ENCODE measurements at regions not wholly inside any gene's neighbourhood (a gene's known extent, or its start where the extent isn't known, plus 50 kb on each side); places are given as distances from the start of the nearest gene placed in this dataset.

DNA sequence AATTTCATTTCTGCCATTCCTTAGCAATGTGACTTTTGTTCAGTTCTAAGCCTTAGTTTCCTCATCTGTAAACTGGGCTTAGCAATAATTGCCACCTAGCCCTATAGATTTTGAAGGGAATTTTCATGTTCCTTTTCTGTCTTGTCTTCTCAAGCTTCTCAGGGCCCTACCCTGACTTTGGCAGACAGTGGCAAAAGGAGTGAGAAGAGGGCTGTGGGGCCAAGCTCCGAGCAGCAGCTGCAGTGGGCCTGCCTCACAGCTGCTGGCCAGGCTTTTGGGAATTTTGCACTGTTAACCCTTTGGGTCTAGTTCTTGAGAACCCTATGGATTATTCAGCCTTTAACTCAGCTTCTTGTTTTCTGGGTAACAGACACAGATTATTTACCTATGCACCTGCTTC, 67.6 kb upstream of the IGSF1 start:
- no peaks in the 10 kb centered on the region for H3K36me3 Mint-ChIP-seq
- no CpG with 5 or more reads among the region's 1 CpG for WGBS (ENCODE audit: insufficient coverage)
- H3K4me2 ChIP-seq (replicated peaks; ENCODE audit: extremely low read depth, low read length, poor library complexity, severe bottlenecking): no peak overlapping the region

GRCh38 chrX:131359611-131360010, 70.5 kb upstream of the IGSF1 start:
- Histone ChIP-seq H3K4me3 (replicated peaks in 1 of 3; ENCODE audit: low read depth in 2 of 3, low read length in 3 of 3) (no peak overlapping the region), H3K4me2 (replicated peaks; ENCODE audit: extremely low read depth, low read length, poor library complexity, severe bottlenecking) (no peak overlapping the region)

More for the DNA sequence above, 67.6 kb upstream of the IGSF1 start:
- TF ChIP-seq, protein P1, sequence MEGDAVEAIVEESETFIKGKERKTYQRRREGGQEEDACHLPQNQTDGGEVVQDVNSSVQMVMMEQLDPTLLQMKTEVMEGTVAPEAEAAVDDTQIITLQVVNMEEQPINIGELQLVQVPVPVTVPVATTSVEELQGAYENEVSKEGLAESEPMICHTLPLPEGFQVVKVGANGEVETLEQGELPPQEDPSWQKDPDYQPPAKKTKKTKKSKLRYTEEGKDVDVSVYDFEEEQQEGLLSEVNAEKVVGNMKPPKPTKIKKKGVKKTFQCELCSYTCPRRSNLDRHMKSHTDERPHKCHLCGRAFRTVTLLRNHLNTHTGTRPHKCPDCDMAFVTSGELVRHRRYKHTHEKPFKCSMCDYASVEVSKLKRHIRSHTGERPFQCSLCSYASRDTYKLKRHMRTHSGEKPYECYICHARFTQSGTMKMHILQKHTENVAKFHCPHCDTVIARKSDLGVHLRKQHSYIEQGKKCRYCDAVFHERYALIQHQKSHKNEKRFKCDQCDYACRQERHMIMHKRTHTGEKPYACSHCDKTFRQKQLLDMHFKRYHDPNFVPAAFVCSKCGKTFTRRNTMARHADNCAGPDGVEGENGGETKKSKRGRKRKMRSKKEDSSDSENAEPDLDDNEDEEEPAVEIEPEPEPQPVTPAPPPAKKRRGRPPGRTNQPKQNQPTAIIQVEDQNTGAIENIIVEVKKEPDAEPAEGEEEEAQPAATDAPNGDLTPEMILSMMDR (IDR thresholded peaks at IDR 0.05): no peak
- Histone ChIP-seq H3K79me2 (ENCODE audit: insufficient read depth, low read length) (no peaks in the 10 kb centered on the region), H3K9ac (ENCODE audit: insufficient read depth, low read length, poor library complexity, severe bottlenecking) (no peak overlapping the region), H3K27me3 (ENCODE audit: control insufficient read depth in 2 of 2, insufficient read depth in 2 of 2, low read length in 2 of 2) (no peaks in the 10 kb centered on the region), H3K4me3 (replicated peaks in 1 of 3; ENCODE audit: low read depth in 2 of 3, low read length in 3 of 3) (no peak overlapping the region), H3K36me3 (replicated peaks in 1 of 2; ENCODE audit: control insufficient read depth in 1 of 2, insufficient read depth in 2 of 2, low read length in 2 of 2) (no peaks in the 10 kb centered on the region), H2AFZ (ENCODE audit: insufficient read depth, low read depth, low read length, poor library complexity, severe bottlenecking) (no peak overlapping the region), H3K4me1 (ENCODE audit: control insufficient read depth in 1 of 2, insufficient read depth in 2 of 2, low read length in 2 of 2) (no peaks in the 10 kb centered on the region), H3K9me3 (replicated peaks in 1 of 2; ENCODE audit: control insufficient read depth in 1 of 2, insufficient read depth in 1 of 2, low read length in 2 of 2) (no peaks in the 10 kb centered on the region), H4K20me1 (ENCODE audit: insufficient read depth, low read length) (no peaks in the 10 kb centered on the region), H3K27ac (ENCODE audit: low read depth in 1 of 2, low read length in 2 of 2) (no peak overlapping the region)
- no peak overlapping the region for H3K4me3 Mint-ChIP-seq
- H3K9me3 Mint-ChIP-seq: peaks cover 0 to 2% (median 0%) of the 10 kb centered on the region in 7 donors
- no peaks in the 10 kb centered on the region for H3K4me1 Mint-ChIP-seq
- intact Hi-C loops (cut with micrococcal nuclease): no loop called here
- DNase-seq: no peak
- H3K27ac Mint-ChIP-seq: no peak overlapping the region
- H3K27me3 Mint-ChIP-seq (ENCODE audit: low read depth in 3 of 3): peaks cover 0 to 3% (median 2%) of the 10 kb centered on the region in 3 donors

More at GRCh38 chrX:131359611-131360010, 70.5 kb upstream of the IGSF1 start:
- TF ChIP-seq, protein P1 (IDR thresholded peaks at IDR 0.05): no peak
- Histone ChIP-seq H3K79me2 (ENCODE audit: insufficient read depth, low read length) (no peaks in the 10 kb centered on the region), H3K36me3 (replicated peaks in 1 of 2; ENCODE audit: control insufficient read depth in 1 of 2, insufficient read depth in 2 of 2, low read length in 2 of 2) (no peaks in the 10 kb centered on the region), H3K9me3 (replicated peaks in 1 of 2; ENCODE audit: control insufficient read depth in 1 of 2, insufficient read depth in 1 of 2, low read length in 2 of 2) (no peaks in the 10 kb centered on the region), H3K27ac (ENCODE audit: low read depth in 1 of 2, low read length in 2 of 2) (no peak overlapping the region), H3K9ac (ENCODE audit: insufficient read depth, low read length, poor library complexity, severe bottlenecking) (no peak overlapping the region), H3K27me3 (ENCODE audit: control insufficient read depth in 2 of 2, insufficient read depth in 2 of 2, low read length in 2 of 2) (no peaks in the 10 kb centered on the region), H4K20me1 (ENCODE audit: insufficient read depth, low read length) (no peaks in the 10 kb centered on the region), H2AFZ (ENCODE audit: insufficient read depth, low read depth, low read length, poor library complexity, severe bottlenecking) (no peak overlapping the region), H3K4me1 (ENCODE audit: control insufficient read depth in 1 of 2, insufficient read depth in 2 of 2, low read length in 2 of 2) (no peaks in the 10 kb centered on the region)
- no CpG with 5 or more reads among the region's 2 CpGs for WGBS (ENCODE audit: insufficient coverage)
- H3K36me3 Mint-ChIP-seq: no peaks in the 10 kb centered on the region
- intact Hi-C loops (cut with micrococcal nuclease): no loop called here
- H3K4me1 Mint-ChIP-seq: no peaks in the 10 kb centered on the region
- H3K9me3 Mint-ChIP-seq: peaks cover 0 to 3% (median 0%) of the 10 kb centered on the region in 7 donors
- peaks cover 0 to 3% (median 2%) of the 10 kb centered on the region in 3 donors for H3K27me3 Mint-ChIP-seq (ENCODE audit: low read depth in 3 of 3)
- no peak overlapping the region for H3K4me3 Mint-ChIP-seq
- H3K27ac Mint-ChIP-seq: no peak overlapping the region
- no peak for DNase-seq
